Fibroblast of skin of left biceps (primary cell): ENCODE measurements at regions not wholly inside any gene's neighbourhood (a gene's known extent, or its start where the extent isn't known, plus 50 kb on each side); places are given as distances from the start of the nearest gene placed in this dataset.

Source experiments
- DNase-seq, 2 experiments: peaks; one replicate each; pipeline ENCODE4 v3.0.0-alpha.2; 2013; ENCODE audit warnings: low read depth in 2 of 2

DNA sequence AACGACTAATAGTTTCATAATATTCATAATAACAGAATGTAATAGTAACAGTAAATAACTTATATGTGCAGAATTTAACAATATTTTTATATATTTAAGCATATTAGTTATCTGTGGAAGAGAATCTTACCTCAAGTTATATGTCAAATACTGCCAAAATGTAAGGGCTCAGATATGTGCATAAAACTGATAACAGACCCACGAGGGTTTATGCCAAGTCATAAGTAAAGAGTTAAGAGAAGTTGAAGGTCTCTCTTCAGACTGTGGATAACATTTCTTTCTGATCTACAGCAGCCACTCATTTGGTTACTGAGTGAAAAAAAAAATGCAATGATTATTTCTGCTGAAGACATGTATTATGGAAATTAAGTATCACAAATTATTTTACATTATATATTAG is 1167.8 kb upstream of the NCAM2 start:
- DNase-seq = no peak

DNA sequence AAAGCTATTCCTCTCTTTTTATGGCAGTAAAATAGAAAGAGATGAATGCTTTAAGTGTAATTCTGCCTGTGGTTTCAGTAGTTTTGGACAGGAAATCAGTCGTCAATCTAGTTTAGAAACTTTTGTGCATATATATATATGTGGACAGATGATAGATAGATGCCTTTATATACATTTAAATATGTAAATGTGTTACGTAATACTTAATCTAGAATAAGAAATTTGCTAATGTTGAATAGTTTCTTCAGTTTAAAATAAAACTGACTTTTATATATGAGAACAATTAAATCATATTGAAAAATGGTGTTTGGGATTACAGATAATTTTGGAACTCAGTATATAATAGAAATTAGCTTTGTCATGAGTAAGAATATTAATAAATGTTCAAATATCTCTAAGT is 1165.7 kb upstream of the NCAM2 start:
- DNase-seq = no peak

DNA sequence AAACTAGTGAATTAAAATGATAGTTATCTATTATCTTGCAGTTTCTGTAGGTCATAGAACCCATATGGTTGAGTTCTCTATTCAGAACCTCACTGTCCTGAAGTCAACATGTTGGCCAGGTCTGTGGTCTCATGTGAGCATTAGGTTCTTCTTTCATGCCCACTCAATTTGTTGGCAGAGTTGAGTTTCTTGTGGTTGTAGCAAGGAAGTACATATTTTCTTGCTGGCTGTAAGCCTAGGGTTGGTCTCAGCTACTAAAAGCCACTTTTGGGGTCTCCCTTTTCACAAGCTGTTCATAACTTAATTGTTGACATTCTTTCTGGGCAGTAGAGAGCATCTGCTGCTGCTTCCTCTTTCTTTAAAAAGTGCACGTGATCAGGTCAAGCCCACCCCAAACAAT is 1165.1 kb upstream of the NCAM2 start:
- DNase-seq = no peak

DNA sequence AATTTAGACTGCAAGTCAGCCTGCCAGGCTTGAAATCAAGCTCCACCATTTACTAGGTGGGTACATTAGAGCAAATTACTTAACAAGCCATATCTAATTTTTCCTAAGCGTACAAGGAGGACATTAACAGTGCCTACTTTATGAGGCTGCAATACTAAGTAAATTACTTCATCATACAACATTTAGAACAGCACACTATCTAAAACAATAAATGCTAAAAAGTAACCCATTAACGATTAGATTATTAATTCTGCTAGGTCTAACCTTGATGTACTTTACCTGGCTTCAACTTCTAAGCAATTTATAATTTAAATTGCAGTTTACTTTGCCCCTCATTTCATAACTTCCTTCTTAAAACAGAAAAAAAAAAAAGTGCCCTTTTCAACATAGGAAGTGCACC is 1155.6 kb upstream of the NCAM2 start:
- DNase-seq = no peak

DNA sequence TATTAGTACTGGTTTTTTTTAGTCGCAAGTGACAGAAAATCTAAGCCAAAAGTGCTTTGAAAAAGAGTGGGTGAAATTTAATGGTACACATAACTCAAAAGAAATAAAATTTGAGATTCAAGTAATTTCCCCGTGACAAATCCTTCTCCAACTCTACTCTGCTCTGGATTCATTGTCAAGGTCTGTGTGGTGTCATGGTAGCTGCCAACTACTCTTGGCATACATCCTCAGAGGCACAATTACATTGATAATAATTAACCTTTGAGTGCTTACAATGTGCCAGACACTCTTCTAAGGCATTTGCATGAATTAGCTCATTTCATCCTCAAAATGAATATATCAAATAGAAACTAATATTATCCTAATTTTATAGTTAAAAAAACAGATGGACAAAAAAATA is 1153.9 kb upstream of the NCAM2 start:
- DNase-seq = no peak

DNA sequence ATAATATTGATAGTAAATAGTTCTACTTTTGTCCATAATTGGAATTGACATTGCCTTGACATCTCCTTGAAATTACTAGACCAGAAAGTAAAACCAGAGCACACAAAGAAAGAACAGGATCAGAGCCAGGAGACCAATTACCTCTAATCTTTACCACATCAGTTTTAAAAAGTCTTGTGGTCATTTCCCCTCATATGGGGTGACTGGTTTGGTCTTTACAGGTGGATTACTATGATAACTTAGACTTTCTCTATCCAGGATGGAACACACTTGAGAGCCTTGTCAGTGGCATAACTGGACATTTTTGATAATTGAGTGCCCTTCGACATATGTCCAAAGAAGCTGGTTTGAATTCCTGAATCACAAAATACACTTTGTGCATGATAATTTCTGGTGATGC is 1148.1 kb upstream of the NCAM2 start:
- DNase-seq = no peak

DNA sequence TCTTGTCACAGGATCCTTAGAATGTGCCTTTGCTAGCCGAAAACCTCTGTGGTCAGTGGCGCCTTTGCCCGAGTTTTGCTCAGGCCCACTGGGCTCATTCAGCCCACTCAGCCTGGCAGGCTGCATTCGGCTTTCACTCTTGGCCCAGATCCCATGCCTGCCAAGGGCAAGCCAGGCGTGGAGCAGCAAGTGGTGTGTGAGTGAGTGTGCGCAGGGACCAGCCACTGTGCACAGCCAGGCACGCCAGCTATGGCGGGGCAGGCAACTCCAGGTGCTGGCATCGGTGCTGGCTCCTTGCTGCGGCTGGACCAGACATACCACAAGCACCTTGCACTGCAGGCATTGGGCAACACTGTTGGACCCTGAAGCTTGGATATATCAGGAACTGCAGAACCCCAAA is 1145.1 kb upstream of the NCAM2 start:
- no peak for DNase-seq

DNA sequence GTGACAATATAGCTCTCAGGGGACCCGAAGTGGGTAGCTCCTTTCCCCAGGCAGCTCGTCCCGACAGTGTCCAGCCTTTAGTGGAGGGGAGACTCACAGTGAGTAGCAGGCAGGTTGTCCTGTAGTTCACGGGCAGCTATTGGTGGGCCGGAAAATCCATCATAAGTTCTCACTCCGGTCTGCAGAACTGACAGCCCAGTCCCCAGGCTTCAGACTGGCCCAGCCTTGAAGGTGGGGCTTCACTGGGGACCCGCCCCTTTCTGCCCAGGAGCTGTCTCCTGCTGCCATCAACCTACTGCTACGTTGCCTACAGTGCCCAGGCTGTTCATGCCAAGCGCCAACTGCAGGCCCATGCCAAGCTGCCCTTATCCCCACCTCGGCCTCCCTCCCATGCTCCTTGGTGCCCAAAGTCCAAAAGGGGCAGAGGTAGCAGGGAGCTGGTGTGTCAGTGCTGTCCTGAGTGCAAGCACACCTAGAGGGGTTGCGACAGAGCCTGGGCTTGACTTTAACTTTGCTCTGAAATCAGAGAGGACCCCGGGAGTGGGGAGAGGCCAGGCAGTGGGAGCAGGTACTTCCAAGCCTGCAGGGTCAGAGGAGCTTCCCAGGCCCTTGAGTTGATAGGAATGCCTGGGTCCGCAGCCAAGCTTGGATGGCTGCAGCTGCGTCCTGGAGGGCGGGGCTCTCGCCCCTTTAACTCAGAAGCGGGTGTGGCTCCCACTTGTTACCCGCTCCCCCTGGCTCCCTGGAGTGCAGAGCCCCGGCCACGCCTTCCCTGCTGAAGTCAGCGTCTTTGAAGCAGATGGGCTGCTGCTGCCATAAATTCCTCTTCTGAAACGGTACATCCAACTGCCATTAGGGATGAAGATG is 1144.3 kb upstream of the NCAM2 start:
- DNase-seq = no peak

DNA sequence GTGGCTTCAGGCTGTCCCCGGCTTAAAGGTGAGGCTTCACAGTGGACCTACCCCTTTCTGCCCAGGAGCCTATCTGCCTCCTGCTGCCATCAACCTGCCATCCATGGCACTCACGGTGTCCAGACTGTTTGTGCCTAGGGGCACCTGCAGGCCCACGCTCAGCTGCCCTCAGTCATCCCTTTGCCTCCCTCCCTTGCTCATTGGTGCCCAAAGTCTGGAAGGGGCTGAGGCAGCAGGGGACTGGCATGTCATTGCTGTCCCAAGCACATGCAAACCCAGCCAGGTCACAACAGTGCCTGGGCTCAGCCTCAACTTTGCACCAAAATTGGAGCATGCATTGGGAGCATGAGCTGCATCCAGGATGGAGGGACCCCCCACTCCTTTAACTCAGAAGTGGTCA is 1142.7 kb upstream of the NCAM2 start:
- DNase-seq = no peak

DNA sequence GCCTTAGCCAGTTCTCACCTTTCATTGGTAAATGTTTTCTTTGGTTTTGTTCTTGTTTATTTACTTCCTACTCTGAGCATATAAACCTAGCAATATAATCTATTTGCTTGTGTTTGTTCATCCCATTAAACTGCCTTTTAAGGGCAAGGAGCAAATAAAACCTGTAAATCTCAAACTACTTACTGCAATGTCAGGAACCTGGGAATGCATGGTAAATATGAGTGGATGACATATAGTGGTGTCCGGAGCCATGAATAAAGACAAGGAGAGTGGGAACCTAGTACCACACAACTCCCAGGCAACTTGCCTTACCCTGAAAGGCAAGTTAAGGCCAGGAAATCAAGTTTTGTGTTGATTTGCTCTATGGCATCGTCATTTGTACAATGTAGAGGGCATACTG is 1133.7 kb upstream of the NCAM2 start:
- DNase-seq = no peak

DNA sequence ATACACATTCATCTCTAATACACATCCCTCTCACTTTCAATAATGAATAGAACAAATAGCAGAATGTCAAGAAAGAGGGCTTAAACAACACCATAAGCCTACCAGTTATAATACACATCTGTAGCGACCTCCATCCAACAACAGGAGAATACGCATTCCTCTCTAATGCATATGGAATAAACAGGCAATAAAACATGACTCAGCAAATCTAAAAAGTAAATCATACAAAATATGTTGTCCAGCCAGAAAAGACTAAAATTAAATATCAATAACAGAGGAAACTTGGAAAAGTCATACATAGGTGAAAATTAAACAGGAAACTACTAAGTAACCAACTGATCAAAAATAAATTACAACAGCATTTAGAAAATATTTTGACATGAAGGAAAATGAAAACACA is 1127.5 kb upstream of the NCAM2 start:
- DNase-seq = no peak

DNA sequence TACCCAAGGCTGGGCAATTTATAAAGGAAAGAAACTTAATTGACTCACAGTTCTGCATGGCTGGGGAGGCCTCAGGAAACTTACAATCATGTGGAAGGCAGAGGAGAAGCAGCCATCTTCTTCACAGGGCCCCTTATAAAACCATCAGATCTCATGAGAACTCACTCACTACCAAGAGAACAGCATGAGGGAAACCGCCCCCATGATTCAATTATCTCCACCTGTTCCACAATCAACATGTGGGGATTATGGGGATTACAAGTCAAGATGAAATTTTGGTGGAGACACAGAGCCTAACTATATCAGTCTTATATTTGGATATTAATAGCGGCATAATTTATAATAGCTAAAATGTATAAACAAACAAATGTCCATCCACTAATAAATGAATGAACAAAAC is 1123.7 kb upstream of the NCAM2 start:
- no peak for DNase-seq

DNA sequence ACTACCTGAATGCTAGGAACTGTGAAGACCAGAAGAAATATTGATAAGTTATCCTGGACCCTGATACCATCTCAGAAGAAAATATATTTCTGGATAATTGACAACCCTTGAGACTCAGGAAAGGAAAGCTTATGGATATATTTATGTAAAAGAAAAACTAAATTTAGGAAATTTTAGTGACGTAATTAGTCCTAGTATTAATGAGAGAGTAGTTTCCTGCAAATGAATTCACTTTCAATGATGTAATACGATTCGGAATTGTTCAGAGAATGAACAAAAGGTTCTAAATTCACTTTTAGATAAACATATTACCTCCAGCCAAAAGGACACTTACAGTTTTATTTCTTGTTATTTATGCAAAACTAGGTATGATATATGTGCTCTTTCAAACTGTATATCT is 1120.1 kb upstream of the NCAM2 start:
- DNase-seq = no peak

DNA sequence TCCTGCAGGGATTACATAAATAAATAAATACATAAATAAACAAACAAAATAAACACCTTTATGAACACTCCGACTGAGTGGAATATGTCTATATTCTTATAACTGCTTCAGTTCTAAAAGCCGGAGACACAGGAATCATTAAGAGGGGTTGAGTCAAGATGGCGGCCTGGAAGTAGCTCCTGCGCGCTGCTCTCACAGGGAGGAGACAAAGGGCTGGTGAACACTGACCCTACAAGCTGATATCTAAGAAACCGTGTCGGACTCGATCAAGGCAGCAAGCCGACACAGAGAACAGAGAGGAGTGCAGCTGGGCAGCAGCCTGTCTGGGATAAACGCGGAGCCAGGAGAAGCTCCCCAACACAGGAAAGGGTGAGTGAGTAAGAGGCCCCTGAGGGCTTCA is 1098.6 kb upstream of the NCAM2 start:
- no peak for DNase-seq

DNA sequence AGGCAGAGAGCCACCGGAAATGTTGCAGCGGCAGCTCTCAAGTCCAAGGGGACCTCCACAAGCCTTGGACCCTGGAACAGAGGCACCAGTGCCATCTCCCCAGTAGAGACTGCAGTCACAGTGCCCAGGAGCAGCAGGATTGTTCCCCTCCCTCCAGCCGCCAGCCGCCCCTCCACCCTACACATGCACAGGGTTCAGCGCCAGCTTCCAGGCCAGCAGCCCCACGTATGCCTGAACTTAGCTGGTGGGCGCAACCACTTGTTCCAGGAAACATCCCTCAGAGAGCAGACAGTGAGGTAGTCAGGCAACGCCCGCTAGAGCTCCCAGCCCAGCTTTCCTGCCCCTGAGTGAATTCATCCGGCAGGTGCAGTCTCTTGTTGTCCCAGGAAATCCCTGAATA is 1098.1 kb upstream of the NCAM2 start:
- no peak for DNase-seq

DNA sequence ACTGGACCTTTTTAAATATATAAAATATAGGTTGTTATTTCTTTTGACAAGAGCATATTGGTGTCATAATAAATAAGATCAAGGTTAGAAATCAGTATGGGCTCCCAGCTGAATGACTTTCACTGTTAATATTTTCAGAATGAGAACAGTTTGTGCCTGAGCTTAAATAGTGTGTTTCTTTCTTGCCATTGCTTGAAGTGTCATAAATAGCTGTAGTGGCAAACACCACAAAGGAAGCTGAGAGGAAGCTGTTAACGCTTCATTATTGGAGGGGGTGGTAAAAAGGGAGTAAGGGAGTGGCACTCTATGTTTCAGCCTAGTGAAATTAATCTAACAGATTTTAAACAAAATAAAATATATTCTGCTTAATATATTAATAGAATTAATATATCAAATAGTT is 1089.8 kb upstream of the NCAM2 start:
- DNase-seq = no peak

DNA sequence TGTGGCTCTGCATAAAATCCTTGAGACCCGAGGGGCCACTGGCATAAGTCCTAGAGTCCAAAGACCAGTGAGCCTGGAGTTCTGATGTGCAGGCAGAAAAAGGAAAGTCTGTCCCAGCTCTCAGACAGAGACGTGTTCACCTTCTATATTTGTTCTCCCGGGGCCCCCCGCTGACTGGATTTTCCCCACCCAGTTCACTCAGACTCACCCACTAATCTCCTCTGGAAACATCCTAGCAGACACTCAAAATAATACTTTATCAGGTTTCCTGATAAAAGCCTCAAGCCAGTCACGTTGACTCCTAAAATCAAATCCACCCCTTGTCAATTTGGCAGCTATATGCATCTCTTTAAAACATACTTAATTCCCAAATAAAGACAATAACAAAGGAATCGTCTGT is 1084.2 kb upstream of the NCAM2 start:
- no peak for DNase-seq

DNA sequence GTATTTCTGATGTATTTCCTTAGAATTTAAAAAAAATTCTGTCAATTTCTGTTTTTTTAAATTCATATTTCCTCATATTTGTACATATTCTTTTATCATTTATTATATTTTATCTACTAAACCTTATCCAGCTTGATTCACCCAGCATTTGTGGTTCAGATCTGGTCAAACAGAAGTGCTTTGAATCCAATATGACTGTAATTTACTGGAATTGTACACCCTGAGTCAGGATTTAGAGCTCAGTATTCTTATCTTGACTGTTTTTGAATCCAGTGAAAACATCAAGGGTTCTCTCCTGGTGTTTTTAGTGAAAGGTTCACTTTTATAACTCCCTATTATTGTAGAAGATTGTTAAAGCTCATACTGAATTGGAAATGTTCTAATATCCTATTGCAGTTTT is 1077.0 kb upstream of the NCAM2 start:
- DNase-seq = no peak

DNA sequence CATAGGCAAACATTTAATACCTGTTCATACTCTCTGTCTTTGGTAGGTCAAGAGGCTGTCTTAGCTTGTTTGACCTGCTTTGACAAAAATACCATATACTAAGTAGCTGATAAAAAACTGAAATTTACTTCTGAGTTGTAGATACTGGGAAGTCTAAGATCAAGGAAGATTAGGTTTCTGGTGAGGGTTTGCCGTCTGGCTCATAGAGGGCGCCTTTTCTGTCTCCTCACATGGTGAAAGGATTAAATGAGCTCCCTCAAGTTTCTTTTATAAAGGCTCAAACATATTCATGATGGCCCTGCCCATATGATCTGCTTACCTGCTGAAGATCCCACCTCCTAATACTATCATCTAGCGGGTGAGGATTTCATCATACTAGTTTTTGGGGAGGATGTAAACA is 1076.1 kb upstream of the NCAM2 start:
- DNase-seq = no peak

DNA sequence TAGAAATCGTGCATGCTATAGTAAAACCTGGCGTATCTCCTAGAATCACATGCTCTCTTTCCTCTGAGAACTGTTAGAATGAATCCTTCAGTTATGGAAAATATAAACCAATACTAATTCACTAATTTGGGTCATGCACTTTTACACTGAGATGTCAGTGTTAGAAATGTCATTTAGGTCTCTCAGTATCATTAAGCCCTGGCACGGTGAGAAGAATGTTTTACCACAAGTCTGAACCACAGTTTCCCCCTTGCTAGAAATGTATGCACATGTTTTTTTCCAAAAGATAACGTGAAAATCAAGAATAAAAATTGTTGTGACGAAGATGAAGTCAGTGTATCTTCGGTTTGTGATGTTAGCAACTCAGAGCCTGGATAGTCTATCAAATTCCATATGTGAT is 1062.7 kb upstream of the NCAM2 start:
- no peak for DNase-seq

DNA sequence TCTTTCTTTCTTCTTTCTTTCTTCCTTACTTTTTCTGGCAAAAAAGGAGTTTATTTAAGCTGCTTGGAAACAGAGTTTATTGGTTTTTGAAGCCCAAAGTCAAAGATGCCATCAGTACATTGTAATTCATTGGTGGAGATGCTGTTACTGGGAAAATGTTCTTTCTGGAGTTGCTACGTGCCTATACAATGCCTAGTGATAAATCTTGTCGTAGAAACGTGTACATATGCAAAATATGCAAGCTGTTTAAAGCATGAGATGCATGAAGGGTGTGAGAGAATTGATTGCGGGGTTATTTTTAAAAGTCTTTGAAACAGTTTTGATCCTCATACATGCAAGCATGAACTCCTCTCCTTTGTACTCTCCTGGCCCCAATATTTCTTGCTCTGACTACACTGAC is 1060.6 kb upstream of the NCAM2 start:
- no peak for DNase-seq

DNA sequence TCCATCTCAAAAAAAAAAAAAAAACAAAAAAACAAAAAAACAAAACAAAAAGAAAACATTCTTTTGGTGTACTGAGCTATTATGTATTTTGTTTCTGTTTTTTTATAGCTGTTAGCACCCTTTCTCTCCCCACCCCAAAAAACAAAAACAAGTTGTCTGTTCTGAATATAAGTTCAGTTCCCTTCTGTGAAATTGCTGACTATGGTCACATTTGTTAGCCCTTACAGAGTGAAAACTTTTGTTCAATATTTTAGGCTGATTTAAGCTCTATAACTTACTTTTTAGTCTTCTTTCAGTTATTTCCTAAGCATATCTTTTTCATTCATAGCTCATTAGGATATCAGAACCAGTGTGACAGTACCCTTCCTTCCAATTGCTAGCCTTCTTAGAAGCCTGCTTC is 1056.6 kb upstream of the NCAM2 start:
- DNase-seq = no peak

DNA sequence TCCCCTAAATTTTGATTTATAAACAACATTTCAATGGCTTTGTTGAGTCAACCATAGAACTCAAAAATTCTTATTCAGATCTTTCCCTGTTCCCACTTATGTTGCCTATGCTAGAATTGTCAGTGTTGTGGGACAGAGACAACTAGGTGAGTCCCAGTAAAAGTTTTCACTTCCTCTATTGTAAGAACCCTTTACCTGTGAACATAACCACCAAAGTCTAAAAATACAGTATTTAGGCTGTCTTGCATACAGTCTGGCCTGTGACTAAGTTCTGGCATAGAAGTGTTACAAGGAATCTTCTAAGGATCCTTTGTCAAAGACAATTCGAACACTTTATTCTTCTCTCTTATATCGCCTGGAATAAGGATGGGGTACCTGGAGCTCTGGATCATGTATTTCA is 1047.9 kb upstream of the NCAM2 start:
- DNase-seq = no peak

DNA sequence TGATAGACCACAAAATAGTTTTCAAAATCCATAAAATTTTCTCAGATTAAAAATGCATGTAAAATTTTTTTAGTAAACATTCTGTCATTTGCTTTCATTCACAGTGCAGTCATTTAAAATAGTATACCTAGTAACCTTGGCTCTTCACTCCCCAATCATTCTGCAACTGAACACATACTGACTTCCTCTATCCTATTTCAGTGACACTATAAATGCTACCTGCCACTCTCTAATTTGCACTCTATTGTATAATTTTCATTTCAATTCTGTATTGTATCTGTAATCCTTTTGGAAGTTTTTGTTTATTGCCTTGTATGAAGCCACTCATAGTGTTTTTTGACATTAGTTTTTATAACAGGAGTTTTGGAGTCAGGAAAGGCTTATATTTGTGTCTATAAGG is 1029.1 kb upstream of the NCAM2 start:
- no peak for DNase-seq
